Stimulated activated CD4-positive, alpha-beta T cell treated with anti-CD3 and anti-CD28 coated beads, TNF-alpha, amount 100 ng/mL, for 4 hours (primary cell): ENCODE measurements at regions not wholly inside any gene's neighbourhood (a gene's known extent, or its start where the extent isn't known, plus 50 kb on each side); places are given as distances from the start of the nearest gene placed in this dataset.
"Not testable (repeated sequence)": the region's sequence is repeated elsewhere in the genome, so short reads cannot be mapped to it uniquely, and the experiment has no call there.

ENCODE experiments used
- DNase-seq, 3 experiments: peaks; one replicate each; pipeline ENCODE4 v3.0.0-alpha.2; 2020; ENCODE audit warnings: low read depth in 3 of 3

- not testable (repeated sequence) for DNase-seq
These were observed 128.7 kb upstream of the TSC22D1 start for GRCh38 chr13:44704811-44705210.

GRCh38 chr13:44703371-44703770 is 127.2 kb upstream of the TSC22D1 start:
- DNase-seq, result no peak

- DNase-seq, result no peak
These were observed 121.9 kb upstream of the TSC22D1 start for GRCh38 chr13:44698066-44698465.

GRCh38 chr13:44697058-44697457 is 120.9 kb upstream of the TSC22D1 start:
- DNase-seq, result no peak

- DNase-seq, result no peak
These were observed 119.4 kb upstream of the TSC22D1 start for GRCh38 chr13:44695520-44695919.

GRCh38 chr13:44694842-44695241 is 118.7 kb upstream of the TSC22D1 start:
- DNase-seq, result no peak

GRCh38 chr13:44694291-44694690 is 118.2 kb upstream of the TSC22D1 start:
- DNase-seq, result no peak

- no peak for DNase-seq
These were observed 117.1 kb upstream of the TSC22D1 start for GRCh38 chr13:44693156-44693764.

- no peak for DNase-seq
These were observed 116.1 kb upstream of the TSC22D1 start for GRCh38 chr13:44692173-44692713.

GRCh38 chr13:44690376-44690775 is 114.2 kb upstream of the TSC22D1 start:
- DNase-seq, result no peak

GRCh38 chr13:44688652-44689051 is 112.5 kb upstream of the TSC22D1 start:
- no peak for DNase-seq

GRCh38 chr13:44686531-44686934 is 110.4 kb upstream of the TSC22D1 start:
- no peak for DNase-seq

GRCh38 chr13:44685641-44686040 is 109.5 kb upstream of the TSC22D1 start:
- DNase-seq, result no peak

- not testable (repeated sequence) for DNase-seq
These were observed 106.3 kb upstream of the TSC22D1 start for GRCh38 chr13:44682416-44682815.

GRCh38 chr13:44680746-44681355 is 104.7 kb upstream of the TSC22D1 start:
- no peak for DNase-seq

GRCh38 chr13:44679597-44679996 is 103.5 kb upstream of the TSC22D1 start:
- DNase-seq, result no peak

GRCh38 chr13:44678197-44678596 is 102.1 kb upstream of the TSC22D1 start:
- no peak for DNase-seq

GRCh38 chr13:44676534-44676933 is 100.4 kb upstream of the TSC22D1 start:
- no peak for DNase-seq

GRCh38 chr13:44669534-44669933 is 93.4 kb upstream of the TSC22D1 start:
- no peak for DNase-seq

- no peak for DNase-seq
These were observed 92.6 kb upstream of the TSC22D1 start for GRCh38 chr13:44668688-44669087.

GRCh38 chr13:44667943-44668342 is 91.8 kb upstream of the TSC22D1 start:
- no peak for DNase-seq

GRCh38 chr13:44666538-44666937 is 90.4 kb upstream of the TSC22D1 start:
- DNase-seq, result not testable (repeated sequence)

GRCh38 chr13:44664308-44664707 is 88.2 kb upstream of the TSC22D1 start:
- DNase-seq, result no peak

- DNase-seq, result no peak
These were observed 86.4 kb upstream of the TSC22D1 start for GRCh38 chr13:44662515-44662914.
